ENCODE measurements at regions not wholly inside any gene's neighbourhood (a gene's known extent, or its start where the extent isn't known, plus 50 kb on each side); places are given as distances from the start of the nearest gene placed in this dataset.

- Histone ChIP-seq H3K27me3 (ENCODE audit: insufficient read depth, low read length) (no peaks in the 10 kb centered on the region), H4K20me1 (ENCODE audit: insufficient read depth) (no peaks in the 10 kb centered on the region), H3K79me2 (ENCODE audit: insufficient read depth, low read length) (no peaks in the 10 kb centered on the region), H3K9ac (ENCODE audit: low read length) (no peak overlapping the region), H3K4me3 (replicated peaks in 1 of 2; ENCODE audit: low read depth in 1 of 2, low read length in 2 of 2) (no peak overlapping the region), H3K4me2 (ENCODE audit: low read length) (no peak overlapping the region), H3K9me3 (ENCODE audit: control insufficient read depth in 1 of 2, insufficient read depth in 1 of 2, low read depth in 1 of 2, low read length in 2 of 2) (no peaks in the 10 kb centered on the region), H2AFZ (ENCODE audit: low read depth, low read length, poor library complexity, severe bottlenecking) (no peak overlapping the region), H3K36me3 (ENCODE audit: control insufficient read depth in 1 of 2, insufficient read depth in 2 of 2, low read length in 2 of 2) (no peaks in the 10 kb centered on the region), H3K9me2 (ENCODE audit: insufficient read depth) (no peaks in the 10 kb centered on the region), H3K4me1 (ENCODE audit: control insufficient read depth in 1 of 2, insufficient read depth in 2 of 2, low read length in 2 of 2) (no peaks in the 10 kb centered on the region), H3K27ac (ENCODE audit: low read depth, low read length) (no peak overlapping the region)
- intact Hi-C loops (cut with micrococcal nuclease), result no loop called here
- ChIA-PET CTCF (no interaction called here), POLR2A (no interaction called here), RAD21 (ENCODE audit: low non-redundant PET in 1 of 2, low total read pairs in 2 of 2, uncharacterized antibody in 2 of 2, unreplicated experiment in 2 of 2) (no interaction called here)
- no TSS peak for BruUV-seq (replicated peaks)
- ATAC-seq (no peak), DNase-seq (ENCODE audit: low read depth, low spot score) (no peak)
- TF ChIP-seq ZNF274 (IDR thresholded peaks at IDR 0.05; ENCODE audit: low read depth, low read length) (no peak), ZFX (IDR thresholded peaks at IDR 0.05) (no peak), MAX (IDR thresholded peaks at IDR 0.05) (no peak), CEBPB (IDR thresholded peaks at IDR 0.05; ENCODE audit: low read depth) (no peak), ZBTB33 (IDR thresholded peaks at IDR 0.05; ENCODE audit: extremely low read depth, insufficient replicate concordance, low read length) (no peak), TCF7L2 (IDR thresholded peaks at IDR 0.05; ENCODE audit: borderline replicate concordance, extremely low read depth, insufficient read depth, insufficient read length) (no peak), ELF1 (IDR thresholded peaks at IDR 0.05; ENCODE audit: borderline replicate concordance, low read depth) (no peak), CBX3 (IDR thresholded peaks at IDR 0.05; ENCODE audit: low read depth) (no peak), EZH2phosphoT487 (IDR thresholded peaks at IDR 0.05; ENCODE audit: borderline replicate concordance) (no peak), YY1 (IDR thresholded peaks at IDR 0.05; ENCODE audit: extremely low read depth, insufficient replicate concordance, low read depth, low read length) (no peak), EGR1 (IDR thresholded peaks at IDR 0.05; ENCODE audit: low read depth) (no peak), SRF (IDR thresholded peaks at IDR 0.05; ENCODE audit: low read depth) (no peak), RAD21 (IDR thresholded peaks at IDR 0.05; ENCODE audit: low read depth) (no peak), SIN3A (IDR thresholded peaks at IDR 0.05; ENCODE audit: low read depth) (no peak), SP1 (IDR thresholded peaks at IDR 0.05; ENCODE audit: low read depth) (no peak), POLR2A (IDR thresholded peaks at IDR 0.05; ENCODE audit: borderline replicate concordance, extremely low read depth, insufficient read depth, insufficient read length) (no peak), JUND (IDR thresholded peaks at IDR 0.05) (no peak), EZH2 (IDR thresholded peaks at IDR 0.05) (no peak), FOSL1 (IDR thresholded peaks at IDR 0.05; ENCODE audit: low read depth) (no peak)
These were observed 156.5 kb upstream of the XIST start for GRCh38 chrX:74009041-74009440.
